GM12872 (cell line): ENCODE measurements at regions not wholly inside any gene's neighbourhood (a gene's known extent, or its start where the extent isn't known, plus 50 kb on each side); places are given as distances from the start of the nearest gene placed in this dataset.

Source experiments
- TF ChIP-seq, protein P1 (sequence below): IDR thresholded peaks from 3 replicates; pipeline ENCODE4 v1.5.1; 2011; ENCODE audit warnings: low read depth, mild to moderate bottlenecking, low read length, moderate library complexity; ENCODE audit not compliant: insufficient read depth

DNA sequence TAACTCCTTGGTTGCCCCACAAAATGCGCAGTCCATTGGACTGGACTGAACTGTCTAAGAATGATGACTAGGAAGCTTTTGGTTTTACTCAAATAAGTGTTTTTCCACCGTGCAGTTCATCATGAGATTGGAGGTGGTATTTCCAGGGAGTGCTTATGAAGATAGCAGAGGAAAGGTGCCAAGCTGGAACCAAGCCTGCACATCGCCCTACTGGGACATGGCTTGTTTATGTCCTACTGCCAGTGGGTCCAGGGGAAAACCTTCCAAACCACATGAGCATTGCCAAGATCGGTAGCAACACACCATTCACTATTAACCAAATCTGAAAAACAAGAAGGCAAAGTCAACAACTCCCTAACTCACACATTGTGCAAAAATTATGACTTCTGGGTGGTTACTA lies 54.7 kb upstream of the DSCAM start:
- TF ChIP-seq, protein P1, sequence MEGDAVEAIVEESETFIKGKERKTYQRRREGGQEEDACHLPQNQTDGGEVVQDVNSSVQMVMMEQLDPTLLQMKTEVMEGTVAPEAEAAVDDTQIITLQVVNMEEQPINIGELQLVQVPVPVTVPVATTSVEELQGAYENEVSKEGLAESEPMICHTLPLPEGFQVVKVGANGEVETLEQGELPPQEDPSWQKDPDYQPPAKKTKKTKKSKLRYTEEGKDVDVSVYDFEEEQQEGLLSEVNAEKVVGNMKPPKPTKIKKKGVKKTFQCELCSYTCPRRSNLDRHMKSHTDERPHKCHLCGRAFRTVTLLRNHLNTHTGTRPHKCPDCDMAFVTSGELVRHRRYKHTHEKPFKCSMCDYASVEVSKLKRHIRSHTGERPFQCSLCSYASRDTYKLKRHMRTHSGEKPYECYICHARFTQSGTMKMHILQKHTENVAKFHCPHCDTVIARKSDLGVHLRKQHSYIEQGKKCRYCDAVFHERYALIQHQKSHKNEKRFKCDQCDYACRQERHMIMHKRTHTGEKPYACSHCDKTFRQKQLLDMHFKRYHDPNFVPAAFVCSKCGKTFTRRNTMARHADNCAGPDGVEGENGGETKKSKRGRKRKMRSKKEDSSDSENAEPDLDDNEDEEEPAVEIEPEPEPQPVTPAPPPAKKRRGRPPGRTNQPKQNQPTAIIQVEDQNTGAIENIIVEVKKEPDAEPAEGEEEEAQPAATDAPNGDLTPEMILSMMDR: no peak

- TF ChIP-seq, protein P1: no peak
Measured at GRCh38 chr21:40902299-40902698, 55.3 kb upstream of the DSCAM start.

DNA sequence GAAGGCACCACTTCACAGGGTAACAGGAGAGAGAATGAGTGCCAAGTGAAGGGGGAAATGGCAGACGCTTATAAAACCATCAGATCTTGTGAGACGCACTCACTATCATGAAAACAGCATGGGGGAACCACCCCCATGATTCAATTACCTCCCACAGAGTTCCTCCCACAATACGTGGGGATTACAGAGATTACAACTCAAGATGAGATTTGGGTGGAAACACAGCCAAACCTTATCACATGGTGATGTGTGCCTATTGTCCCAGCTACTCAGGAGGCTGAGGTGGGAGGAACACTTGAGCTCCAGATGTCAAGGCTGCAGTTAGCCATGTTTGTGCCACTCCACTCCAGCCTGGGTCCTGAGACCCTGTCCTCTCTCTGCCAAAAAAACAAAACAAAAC lies 56.0 kb upstream of the DSCAM start:
- TF ChIP-seq, protein P1: no peak

DNA sequence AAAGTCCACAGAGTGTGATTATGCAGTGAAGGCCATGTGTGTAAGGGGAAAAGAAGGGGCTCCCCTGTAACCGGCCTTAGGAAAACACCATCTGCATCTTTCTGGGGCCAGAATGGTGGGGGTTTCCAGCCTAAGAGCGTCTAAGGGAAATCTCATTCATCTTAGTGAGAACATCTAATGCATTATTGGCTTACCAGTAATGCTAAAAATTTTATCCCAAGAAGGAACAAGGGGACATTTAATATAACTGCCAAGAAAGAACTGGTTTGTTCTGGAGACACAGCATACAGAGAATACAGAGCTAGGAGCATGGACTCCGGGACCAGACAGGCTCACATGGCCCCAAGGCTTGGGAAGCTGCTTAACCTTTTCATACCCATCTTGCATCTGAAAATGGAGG lies 58.3 kb upstream of the DSCAM start:
- TF ChIP-seq, protein P1: no peak

DNA sequence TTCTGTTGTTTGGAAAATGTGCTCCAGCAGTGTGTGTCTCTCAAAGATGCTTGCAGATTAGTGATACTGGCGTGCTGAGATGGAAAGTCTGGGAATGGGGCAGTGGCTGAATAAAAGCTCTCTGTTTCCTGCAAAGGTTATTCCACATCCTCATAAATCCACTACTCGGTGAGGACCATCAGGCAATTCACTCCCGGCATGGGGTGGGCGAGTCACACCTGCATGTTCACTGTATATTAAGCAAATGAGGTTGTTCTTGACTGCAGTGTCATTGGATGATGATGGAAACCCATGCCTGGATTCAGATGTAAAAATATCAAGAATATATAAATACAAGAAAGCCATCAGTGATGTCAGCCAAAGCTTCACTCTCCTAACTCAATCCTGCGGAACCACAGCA lies 65.4 kb upstream of the DSCAM start:
- TF ChIP-seq, protein P1: no peak

GRCh38 chr21:40915114-40915513 lies 68.2 kb upstream of the DSCAM start:
- TF ChIP-seq, protein P1: no peak

- TF ChIP-seq, protein P1: no peak
Measured at GRCh38 chr21:40923407-40923806, 76.4 kb upstream of the DSCAM start.

- TF ChIP-seq, protein P1: no peak
Measured at GRCh38 chr21:40923901-40924300, 76.9 kb upstream of the DSCAM start.
